ENCODE measurements at regions not wholly inside any gene's neighbourhood (a gene's known extent, or its start where the extent isn't known, plus 50 kb on each side); places are given as distances from the start of the nearest gene placed in this dataset.

DNA sequence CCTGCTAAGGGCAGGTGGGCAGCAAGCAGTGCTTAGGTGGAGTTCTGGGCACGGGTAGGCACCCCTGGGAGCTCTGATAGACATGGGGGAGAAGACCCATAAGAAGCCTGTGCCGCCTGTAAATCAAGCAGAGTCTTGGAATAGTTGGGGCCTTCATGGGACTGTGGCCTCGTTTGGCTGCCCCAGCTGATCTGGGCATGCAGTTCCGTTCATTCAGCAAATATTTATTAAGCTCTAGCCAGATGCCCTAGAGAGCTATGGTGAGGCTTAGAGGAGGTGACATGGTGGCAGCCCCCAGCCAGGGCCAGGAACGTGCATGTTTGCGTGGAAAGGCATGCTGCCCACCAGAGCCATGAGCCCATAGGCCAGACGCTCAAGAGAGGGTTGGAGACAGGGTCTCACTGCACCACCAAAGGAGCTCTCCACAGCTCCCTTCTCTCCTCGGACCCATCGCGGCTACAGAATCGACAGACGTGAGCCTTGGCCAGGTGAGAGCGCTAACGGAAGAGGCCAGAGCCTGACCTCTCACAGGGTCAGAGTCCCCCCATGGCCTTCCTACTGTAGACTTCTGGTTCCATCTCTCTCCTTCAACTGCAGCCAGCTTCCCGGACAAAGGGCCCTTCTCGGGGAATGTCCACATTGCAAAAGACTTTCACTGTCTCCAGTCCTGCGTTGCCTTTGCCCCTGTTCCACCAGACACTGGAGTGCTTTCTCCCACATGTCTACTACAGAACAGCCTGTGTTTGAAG lies 135.7 kb downstream of the INHBB start:
- no peak for DNase-seq

DNA sequence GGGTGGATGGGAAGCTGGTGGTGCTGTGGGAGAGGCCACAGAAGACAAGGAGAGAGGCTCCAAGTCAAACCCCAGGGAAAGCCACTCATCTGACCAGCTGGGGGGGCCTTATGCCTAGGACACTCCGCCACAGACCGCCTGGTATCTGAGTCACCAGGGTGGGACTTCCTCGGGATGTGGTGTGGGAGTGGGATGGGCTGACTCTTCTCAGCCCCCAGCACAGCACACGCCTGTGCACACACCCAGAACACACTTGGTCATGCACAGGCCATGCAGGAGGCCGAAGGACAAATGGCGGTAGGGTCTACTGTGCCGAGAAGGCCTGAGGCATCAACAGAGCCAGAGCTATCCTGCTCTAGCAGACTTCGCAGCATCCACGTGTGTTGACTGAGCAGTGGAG lies 136.4 kb downstream of the INHBB start:
- DNase-seq = no peak

DNA sequence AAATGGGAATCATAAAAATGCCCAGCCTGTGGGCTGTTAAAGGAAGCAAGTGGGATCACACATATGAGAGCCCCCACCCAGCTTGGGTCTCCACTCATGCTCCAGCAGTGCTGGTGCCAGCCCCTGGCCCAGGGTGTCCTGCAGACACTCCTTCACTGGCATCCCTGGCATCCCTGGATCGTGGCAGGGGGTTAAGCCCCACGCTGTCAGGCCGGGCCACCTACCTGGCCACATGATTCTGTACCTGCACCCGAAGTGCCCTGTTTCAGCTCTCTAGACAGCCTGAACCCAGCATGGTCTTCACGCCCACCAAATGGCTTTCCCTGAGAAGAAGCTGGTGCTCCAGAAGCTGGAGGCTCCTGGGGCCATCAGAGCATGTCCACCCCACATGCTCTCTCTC lies 137.4 kb downstream of the INHBB start:
- DNase-seq = no peak

DNA sequence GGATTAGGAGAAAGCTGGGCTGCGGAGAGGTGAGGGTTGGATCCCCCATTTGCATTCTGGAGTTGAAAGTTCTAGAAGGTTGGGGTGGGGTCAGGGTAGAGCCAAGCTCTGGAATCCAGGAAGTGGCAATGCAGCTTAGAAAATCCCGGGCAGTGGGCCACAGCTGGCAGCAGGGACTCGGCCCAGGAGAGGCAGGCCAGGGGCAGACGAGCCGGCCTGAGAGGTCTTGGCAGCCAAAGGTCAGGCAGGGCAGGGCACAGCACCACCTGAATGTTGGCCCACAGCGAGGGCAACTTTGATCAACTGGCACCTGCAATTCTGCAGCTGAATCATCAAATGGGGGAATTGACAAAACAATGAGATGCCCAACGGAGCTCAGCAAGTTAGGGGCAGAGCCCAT lies 139.2 kb downstream of the INHBB start:
- DNase-seq = no peak

DNA sequence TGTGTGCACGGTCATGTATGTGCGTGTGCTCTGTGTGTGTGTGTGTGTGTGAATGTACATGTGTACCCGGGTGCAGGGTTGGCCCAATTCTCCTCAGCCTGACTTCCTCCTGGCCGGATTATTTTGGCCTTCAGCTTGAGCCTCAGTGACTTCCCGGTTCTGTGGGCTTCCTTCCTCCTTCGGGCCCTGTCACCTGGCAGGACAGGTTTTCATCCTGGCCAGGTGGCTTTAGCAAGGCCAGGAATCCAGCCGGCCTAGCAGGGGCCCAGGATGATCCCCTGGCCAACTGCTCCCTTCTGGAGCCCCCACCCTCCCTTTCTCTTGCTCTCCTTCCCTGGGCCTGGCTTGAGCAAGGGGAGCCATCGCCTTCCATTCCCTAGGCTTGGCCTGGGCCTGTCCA lies 140.5 kb downstream of the INHBB start:
- DNase-seq = no peak

DNA sequence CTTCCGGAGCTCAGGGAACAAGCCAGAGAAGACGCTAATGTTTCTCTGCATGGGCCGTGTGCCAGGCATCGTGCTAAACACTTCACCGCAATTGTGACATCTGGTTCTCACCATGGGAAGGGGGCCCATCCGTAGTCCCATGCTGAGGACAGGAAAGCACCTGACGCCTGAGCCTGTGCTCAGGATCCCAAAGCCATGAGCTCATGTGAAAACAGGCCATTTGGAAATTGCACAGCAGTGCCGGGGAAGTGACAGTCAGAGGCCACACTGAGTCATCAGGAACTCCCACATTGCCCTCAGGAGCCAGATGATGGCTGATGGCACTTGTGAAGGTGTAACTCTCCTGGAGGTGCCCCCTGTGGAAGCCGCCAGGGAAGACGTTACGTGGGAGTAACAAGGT lies 141.0 kb downstream of the INHBB start:
- no peak for DNase-seq

DNA sequence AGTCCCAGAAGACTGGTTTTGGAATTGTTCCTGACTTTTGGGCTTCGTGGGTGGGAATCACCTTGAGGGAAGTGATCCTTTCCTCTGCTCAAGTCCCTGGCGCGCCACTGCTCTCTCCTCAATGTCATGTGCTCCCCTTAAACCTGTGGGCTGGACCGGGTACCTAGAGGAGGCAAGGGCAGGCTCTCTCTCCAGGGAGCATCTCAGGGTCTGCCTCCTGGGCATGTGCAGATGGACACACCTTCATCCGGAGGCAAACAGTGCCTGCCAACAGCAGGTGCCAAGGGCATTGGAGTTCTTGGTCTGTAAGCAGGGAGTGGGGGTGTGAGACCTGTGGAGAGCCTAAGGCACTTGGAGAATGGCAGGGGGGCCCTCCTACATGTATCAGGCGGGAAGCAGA lies 142.6 kb downstream of the INHBB start:
- DNase-seq = no peak

DNA sequence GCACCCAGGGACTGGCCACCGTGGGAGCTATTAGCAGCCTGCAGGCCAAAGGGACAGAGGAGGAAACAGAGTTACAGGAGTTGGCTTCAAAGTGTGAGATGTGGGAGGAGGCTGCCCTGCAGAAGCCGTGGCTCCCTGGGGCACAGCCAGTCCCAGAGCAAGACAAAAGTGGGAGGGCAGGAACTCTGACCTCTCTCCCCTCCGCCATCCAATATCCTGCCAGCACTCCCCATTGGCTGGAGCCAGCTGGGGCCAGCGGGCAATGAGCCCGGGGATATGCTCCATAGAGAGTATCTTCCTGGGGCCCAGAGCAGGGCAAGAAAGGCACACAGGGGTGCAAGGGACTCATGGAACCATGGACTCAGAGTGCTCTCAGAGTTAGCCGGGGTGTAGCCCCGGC lies 143.1 kb downstream of the INHBB start:
- DNase-seq = no peak

DNA sequence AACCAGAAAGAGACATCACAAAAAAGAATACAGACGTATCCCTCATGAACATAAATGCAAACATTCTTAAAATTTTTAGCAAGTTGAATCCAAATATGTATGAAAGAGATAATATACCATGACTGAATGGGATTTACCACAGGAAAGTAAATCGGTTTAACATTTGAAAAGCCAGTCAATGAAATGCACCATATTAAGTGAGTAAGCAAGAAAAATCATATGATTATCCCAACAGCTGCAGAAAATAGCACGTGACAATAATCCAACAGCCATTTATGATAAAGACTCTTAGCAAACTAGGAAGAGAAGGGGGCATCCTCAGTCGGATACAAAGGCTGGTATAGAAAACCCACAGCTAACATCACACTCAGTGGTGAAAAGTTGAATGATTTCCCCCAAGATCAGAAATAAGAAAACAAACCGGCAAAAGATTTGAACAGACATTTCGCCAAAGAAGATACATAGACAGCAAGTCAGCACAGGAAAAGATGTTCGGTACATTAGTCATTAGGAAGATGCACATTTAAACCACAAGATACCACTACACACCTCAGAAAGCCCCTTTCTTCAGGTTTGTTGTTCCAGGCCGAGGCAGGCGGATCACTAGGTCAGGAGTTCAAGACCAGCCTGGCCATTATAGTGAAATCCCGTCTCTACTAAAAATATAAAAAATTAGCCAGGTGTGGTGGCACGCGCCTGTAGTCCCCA lies 144.3 kb downstream of the INHBB start:
- DNase-seq = no peak

DNA sequence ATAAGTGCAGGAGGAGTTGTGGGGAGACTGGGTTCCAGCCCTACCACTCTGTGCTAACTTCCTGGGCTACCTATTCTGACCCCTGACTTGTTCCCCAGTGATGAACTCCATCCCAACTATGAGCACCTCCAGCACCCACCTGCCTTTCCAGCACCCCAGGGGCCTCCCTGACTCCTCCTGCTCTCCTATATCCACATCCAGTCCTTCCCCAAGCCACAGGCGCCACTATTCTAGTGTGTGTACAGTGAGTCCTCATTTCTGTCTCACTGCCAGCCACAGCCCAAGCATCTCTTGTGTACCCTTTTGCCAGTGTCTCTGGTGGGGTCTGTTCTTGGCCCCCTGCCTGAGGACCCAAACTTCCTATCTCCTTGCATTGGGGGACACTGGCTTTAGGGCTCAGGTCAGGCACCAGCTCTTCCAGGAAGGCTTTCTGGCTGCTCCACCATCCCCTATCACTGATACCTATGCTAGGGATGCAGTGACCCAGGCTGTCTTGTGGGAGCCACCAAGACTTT lies 145.2 kb downstream of the INHBB start:
- no peak for DNase-seq

DNA sequence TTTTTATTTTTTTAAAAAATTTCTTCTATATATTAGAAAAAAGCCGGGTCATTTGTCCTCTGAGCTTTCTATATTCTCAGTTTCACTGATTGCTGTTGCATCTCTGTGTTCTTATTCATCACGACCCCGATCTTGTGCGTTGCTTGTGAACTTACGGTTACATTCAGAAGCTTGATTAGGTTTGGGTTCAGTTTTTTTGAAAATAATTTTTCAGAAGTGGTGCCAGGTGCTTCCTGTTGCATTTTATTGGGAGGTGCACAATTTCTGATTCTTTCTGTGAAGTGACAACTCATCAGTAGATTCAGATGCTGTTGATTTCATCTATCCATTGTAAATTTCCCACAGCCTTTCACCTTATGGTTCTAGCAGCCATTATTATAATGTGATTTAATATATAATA lies 147.3 kb downstream of the INHBB start:
- DNase-seq = no peak

DNA sequence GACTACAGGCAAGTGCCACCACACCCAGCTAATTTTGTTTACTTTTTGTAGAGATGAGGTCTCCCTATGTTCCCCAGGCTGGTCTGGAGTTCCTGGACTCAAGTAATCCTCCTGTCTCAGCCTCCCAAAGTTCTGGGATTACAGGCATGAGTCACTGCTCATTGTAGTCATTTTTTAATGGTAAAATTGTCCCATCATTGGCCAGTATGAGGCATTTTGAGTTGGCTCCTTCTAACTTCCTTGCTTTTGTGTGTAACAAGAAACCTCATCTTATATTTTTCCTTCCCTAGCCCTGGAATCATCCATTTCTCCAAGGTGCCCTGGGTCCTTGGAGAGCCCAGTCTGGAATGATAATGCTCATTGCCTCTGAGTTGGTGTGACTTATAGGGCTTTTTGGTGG lies 148.5 kb downstream of the INHBB start:
- no peak for DNase-seq

DNA sequence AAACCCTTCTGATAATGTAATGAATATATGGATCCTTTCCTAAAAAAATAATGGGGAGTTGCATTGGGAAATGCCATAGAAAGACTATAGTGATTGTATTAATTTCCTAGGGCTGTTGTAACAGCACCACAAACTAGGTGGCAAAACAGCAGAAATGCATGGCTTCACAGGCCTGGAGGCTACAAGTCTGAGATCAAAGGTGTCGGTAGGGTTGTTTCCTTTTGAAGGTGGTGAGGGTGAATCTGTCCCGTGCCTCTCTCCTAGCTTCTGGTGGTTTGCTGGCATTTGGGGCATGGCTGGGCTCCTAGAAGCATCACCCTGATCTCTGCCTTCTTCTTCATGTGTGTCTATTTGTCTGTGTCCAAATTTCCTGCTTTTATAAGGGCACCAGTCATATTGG lies 149.7 kb downstream of the INHBB start:
- no peak for DNase-seq

DNA sequence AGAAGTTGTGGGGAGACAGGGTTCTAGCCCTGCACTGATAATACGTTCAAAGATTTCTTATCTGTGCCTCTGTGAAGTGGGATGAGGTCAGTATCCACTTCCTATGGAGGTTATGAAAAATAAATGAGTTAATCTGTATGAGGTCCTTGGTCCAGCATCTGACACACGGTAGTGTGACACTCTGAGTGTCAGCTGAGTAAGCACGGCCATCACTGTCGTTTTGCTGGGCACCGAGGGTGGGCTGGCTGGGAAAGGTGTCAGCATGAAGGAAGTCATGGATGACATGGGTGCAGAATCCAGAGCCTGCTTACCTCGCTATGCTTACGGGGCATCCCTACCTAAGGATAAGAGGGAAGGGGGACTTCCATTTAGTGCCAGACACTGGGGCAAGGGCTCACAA lies 150.3 kb downstream of the INHBB start:
- no peak for DNase-seq

DNA sequence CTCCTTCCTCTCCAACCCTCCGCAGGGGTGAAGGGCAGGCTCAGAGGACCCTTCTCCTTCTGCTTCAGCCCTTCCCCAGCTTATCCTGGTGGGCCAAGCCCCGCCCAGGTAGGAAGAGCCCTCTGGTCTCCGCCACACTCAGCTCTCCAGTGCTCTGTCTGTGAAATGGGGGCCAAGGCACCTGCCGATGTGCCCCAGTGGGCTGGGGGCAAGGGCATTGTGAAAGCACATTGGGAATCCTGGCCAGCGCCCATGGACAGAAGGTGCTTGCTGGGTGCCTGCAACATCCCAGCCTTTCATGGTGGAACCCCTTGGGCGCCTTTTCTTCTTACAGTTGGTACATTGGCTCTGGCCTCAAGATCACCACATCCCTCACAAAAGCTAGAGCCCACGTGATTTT lies 150.8 kb downstream of the INHBB start:
- DNase-seq = no peak

DNA sequence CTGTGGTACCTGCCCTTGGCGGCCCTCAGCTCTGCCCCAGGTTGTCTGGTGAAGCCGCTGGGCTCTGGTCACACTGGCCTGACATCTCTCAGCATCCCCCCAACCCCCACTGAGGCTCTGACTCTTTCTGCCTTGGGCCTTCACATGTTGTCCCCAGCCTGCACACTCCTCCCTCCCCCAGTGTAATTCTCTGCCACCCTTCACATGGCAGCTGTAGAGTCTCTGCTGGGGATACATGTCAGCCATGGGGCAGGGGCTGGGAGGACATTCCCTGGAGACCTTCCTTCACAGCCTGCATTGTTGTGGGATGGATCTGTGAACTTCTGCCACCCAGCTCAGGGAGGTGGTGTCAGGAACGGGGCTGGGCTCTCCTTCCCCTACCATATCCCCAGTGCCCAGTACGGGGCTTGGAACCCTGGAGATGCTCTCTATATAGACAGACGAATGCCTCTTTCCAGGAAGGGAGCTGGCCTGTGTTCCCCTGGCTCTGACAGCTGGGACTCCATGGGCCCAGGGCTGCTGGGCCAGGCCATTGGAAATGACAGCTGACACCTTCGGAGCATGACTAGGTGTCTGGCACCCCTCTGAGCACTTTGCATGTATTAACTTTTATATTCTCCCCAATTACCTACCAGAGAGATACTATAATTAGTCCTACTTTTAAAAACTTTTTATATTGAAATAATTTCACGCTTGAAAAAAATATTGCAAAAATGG lies 151.5 kb downstream of the INHBB start:
- DNase-seq = no peak

DNA sequence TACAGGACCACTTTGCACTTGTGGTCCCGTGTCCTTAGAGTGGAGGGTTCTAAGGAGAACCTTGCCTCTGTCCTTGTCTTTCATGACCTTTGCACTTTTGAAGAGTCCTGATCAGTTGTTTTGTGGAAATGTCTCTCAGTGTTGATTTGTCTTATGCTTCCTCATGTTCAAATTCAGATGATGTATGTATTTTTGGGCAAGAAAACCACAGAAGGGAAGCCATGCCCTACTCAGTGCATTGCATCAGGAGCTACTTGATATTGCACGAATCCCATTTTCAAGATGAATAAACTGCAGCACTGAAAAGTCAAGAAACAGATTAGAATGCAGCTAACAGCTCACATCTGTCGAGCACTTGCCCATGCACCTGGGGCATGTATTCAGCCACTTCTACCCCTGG lies 152.2 kb downstream of the INHBB start:
- DNase-seq = no peak

DNA sequence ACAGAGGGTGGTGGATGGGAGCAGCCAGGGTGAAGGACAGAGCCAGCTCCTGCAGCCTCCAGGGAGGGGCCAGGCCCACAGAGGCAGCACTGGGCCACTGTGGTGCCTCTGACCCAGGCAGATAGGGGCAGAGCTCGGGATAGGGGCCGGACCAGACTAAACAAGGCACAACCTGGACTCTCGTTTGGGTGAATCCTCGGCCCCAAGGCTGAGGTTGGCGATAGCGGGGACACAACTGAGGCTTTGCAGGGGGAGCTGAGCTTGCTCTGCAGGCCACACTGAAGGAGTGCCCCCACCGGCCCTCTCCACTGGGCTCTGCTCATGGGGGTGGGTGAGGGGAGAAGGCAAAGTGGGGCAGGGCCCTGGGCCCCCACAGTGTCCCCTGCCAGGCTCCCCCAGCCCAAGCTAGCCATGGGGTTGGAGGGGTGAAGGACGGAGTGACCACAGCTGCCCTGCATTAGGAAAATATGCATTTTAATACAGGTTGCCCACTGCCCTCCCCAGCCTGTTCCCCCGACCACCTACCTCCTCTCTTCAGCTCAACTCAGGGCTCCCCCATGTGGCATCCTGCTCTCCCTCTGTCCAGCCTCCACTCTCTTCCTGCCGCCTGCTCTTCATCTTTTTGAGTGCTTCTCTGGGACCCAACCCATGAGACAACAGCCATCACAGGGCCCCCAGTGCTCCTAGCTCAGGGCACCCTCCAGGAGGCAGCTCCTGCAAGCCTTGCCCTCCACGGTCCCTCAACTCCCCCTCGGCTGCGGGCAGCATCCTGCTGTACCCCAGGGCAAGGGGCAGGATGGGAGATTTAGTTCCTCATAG lies 152.8 kb downstream of the INHBB start:
- no peak for DNase-seq

DNA sequence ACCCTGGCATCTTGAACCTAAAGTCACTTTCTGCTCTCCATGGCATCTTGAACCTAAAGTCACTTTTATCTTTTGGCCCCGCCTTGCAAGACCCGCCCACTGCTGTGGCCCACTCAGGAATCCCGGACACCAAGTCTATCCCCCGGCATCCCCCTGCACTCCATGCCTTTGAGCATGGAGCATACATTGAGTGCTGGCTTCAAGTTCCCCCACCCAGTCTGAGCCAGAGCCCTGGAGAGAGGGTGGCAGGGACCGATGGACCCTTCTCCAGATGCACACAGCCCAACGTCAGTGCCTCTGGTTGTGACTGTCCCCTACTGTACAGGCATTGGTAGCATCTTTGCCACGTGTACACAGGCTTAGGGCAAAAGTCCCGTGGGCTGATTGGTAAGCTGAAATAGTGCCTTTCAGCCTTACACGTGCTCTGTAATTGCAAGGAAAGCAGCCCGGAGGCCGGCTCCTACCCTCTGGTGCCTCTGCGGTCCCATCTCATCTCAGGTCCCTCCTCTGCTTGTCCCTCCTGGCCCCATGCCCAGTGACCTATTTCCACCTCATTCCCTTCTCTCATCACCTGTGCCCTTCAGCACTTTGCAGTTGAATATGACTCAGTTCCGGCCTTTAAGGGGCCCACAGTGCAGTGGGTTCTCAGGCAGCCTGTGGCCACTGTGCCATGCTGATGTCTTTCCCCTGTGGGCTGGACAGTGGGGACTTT lies 154.0 kb downstream of the INHBB start:
- DNase-seq = no peak

DNA sequence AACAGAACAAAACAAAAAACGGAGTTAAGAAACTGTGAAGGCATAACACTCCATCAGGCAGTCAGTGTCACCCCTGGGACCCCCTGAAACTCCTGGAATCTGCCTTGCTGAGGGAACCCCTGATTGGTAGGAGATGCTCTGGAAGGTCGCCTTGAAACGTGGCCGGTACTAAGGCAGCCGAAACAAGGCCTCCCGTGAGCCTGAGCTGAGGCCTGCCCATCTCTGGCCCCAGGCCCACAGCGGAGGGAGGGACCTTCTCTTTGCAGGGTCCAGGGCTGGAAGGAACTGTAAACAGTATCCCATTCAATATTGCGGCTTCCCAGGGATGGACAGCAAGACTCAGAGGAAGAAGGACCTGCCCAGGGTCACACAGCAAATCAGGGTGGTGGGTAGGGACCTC lies 155.7 kb downstream of the INHBB start:
- no peak for DNase-seq

DNA sequence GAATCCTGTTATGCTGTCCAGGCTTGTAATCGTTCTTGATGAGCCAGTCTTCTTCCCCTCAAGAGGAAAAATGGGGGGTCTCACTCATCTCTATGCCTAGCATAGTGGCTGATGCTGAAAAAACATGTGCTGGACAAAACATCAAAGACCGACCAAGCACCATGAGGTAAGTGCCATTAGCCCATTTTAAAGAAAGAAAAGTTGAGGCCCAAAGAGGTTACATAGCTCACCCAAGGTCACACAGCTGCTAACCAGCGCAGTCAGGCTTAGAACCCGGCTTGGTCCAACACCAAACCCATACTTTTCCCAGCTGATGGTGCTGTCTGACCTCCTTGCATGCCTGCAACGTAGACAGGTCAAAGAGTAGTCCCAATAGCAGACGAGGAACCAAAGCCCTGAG lies 156.4 kb downstream of the INHBB start:
- no peak for DNase-seq

DNA sequence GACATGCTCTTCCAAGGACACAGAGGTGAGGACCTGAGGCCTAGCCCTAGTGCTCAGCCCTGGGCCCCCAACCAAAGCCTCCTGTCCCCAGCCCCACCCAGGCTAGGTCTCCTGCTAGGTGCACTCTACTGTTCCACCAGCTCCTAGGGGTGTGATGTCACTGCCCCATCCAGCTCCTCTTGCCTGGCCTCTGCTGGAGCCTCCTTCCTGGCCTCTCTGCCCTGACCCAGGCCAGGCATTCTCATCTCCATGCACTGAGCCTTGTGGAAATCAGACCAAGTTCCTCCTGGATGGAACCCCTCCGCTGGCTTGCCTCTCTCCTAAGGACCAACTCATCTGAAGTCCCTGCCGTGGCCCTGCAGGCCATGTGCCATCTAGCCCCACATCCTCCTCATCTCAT lies 156.8 kb downstream of the INHBB start:
- DNase-seq = no peak
